ENCODE measurements at regions not wholly inside any gene's neighbourhood (a gene's known extent, or its start where the extent isn't known, plus 50 kb on each side); places are given as distances from the start of the nearest gene placed in this dataset.

- no peaks in the 10 kb centered on the region for H4K20me1 ChIP-seq (ENCODE audit: insufficient read depth)
- TF ChIP-seq CTCF (conservative IDR thresholded peaks at IDR 0.05; ENCODE audit: low read depth, low read length): no peak
- H3K27me3 ChIP-seq (ENCODE audit: insufficient read depth, low read depth): no peaks in the 10 kb centered on the region
Measured at GRCh38 chr5:30638899-30639298, 554.6 kb upstream of the CDH6 start.

GRCh38 chr5:30627945-30628344 is 565.5 kb upstream of the CDH6 start:
- Histone ChIP-seq H3K4me3 (IDR thresholded peaks at IDR 0.05; ENCODE audit: insufficient read depth, low read depth, low read length) (no peak overlapping the region), H3K4me1 (ENCODE audit: low read depth, poor library complexity, severe bottlenecking) (no peaks in the 10 kb centered on the region), H2AFZ (ENCODE audit: low read depth) (no peak overlapping the region), H3K9ac (no peak overlapping the region), H4K20me1 (ENCODE audit: insufficient read depth) (no peaks in the 10 kb centered on the region), H3K27ac (no peak overlapping the region), H3K79me2 (ENCODE audit: insufficient read depth, low read depth) (no peaks in the 10 kb centered on the region), H3K36me3 (ENCODE audit: insufficient read depth) (no peaks in the 10 kb centered on the region), H3K4me2 (no peak overlapping the region), H3K27me3 (ENCODE audit: insufficient read depth, low read depth) (no peaks in the 10 kb centered on the region)
- no peak for TF ChIP-seq CTCF (conservative IDR thresholded peaks at IDR 0.05; ENCODE audit: low read depth, low read length)

More at GRCh38 chr5:30638899-30639298, 554.6 kb upstream of the CDH6 start:
- no peak overlapping the region for H3K4me2 ChIP-seq
- no peak overlapping the region for H2AFZ ChIP-seq (ENCODE audit: low read depth)
- no peaks in the 10 kb centered on the region for H3K36me3 ChIP-seq (ENCODE audit: insufficient read depth)
- H3K4me1 ChIP-seq (ENCODE audit: low read depth, poor library complexity, severe bottlenecking): no peaks in the 10 kb centered on the region
- no peaks in the 10 kb centered on the region for H3K79me2 ChIP-seq (ENCODE audit: insufficient read depth, low read depth)
- no peak overlapping the region for H3K9ac ChIP-seq
- no peak overlapping the region for H3K27ac ChIP-seq
- H3K4me3 ChIP-seq (IDR thresholded peaks at IDR 0.05; ENCODE audit: insufficient read depth, low read depth, low read length): no peak overlapping the region

- Histone ChIP-seq H3K27me3 (ENCODE audit: insufficient read depth, low read depth) (no peaks in the 10 kb centered on the region), H3K27ac (no peak overlapping the region), H3K36me3 (ENCODE audit: insufficient read depth) (no peaks in the 10 kb centered on the region), H3K4me1 (ENCODE audit: low read depth, poor library complexity, severe bottlenecking) (no peaks in the 10 kb centered on the region), H3K79me2 (ENCODE audit: insufficient read depth, low read depth) (no peaks in the 10 kb centered on the region), H3K4me2 (no peak overlapping the region), H3K4me3 (IDR thresholded peaks at IDR 0.05; ENCODE audit: insufficient read depth, low read depth, low read length) (no peak overlapping the region), H3K9ac (no peak overlapping the region), H2AFZ (ENCODE audit: low read depth) (no peak overlapping the region), H4K20me1 (ENCODE audit: insufficient read depth) (no peaks in the 10 kb centered on the region)
- no peak for TF ChIP-seq CTCF (conservative IDR thresholded peaks at IDR 0.05; ENCODE audit: low read depth, low read length)
Measured at GRCh38 chr5:30626557-30626956, 566.9 kb upstream of the CDH6 start.

GRCh38 chr5:30620481-30621085 is 572.9 kb upstream of the CDH6 start:
- no peak for TF ChIP-seq CTCF (conservative IDR thresholded peaks at IDR 0.05; ENCODE audit: low read depth, low read length)
- Histone ChIP-seq H4K20me1 (ENCODE audit: insufficient read depth) (no peaks in the 10 kb centered on the region), H3K36me3 (ENCODE audit: insufficient read depth) (no peaks in the 10 kb centered on the region), H2AFZ (ENCODE audit: low read depth) (no peak overlapping the region), H3K9ac (no peak overlapping the region), H3K4me3 (IDR thresholded peaks at IDR 0.05; ENCODE audit: insufficient read depth, low read depth, low read length) (no peak overlapping the region), H3K4me2 (no peak overlapping the region), H3K27ac (no peak overlapping the region), H3K79me2 (ENCODE audit: insufficient read depth, low read depth) (no peaks in the 10 kb centered on the region), H3K27me3 (ENCODE audit: insufficient read depth, low read depth) (no peaks in the 10 kb centered on the region), H3K4me1 (ENCODE audit: low read depth, poor library complexity, severe bottlenecking) (no peaks in the 10 kb centered on the region)
